ENCODE measurements at regions not wholly inside any gene's neighbourhood (a gene's known extent, or its start where the extent isn't known, plus 50 kb on each side); places are given as distances from the start of the nearest gene placed in this dataset.

GRCh38 chr14:43090380-43090779 is 1416.7 kb downstream of the FSCB start:
- TF ChIP-seq CTCF (IDR thresholded peaks at IDR 0.05) (no peak), POLR2A (IDR thresholded peaks at IDR 0.05) (no peak)
